CD4-positive, alpha-beta T cell treated with Interleukin-17A for 1 hour (primary cell): ENCODE measurements at regions not wholly inside any gene's neighbourhood (a gene's known extent, or its start where the extent isn't known, plus 50 kb on each side); places are given as distances from the start of the nearest gene placed in this dataset.
"Not testable (repeated sequence)": the region's sequence is repeated elsewhere in the genome, so short reads cannot be mapped to it uniquely, and the experiment has no call there.

Source experiments
- DNase-seq: peaks from one replicate; pipeline ENCODE4 v3.0.0-alpha.2; 2020

DNA sequence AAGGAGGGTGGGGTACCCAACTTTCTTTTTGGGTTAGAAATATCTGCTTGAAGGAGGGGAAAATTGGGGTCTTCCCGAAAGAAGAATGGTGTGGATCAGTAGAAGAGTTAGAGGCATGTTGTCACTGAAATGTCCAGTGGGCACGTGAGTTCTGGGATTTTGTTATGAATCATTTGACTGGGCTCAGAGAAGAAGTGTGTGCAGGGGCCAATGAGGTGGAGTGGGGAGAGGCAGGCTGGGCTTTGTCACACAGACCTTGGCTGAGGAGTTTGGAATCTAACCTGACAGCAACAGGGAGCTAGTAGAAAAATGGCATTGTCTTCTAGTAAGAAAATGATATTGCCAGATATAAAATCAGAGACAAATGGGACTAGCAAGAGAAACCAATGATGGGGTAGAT is 436.8 kb downstream of the MFSD1 start:
- DNase-seq, result no peak

DNA sequence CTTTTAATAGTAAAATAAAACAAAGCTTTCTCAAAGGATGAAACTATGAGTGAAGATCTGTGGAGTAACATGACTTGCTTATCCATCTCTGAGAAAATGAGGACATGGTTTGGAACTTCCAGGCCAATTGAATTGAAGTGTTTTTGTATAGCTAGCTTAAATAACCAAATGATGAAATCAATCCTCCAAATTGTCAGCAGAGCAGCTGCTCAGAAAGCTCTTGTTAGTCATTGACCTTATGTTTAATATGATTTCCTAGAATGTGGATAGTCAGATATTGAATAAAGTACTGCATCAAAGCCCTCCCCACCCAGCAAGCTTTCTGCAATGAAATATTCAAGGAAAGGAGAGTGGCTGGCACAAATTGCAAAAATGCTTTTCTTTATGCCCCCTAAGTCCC is 437.2 kb downstream of the MFSD1 start:
- DNase-seq, result no peak

DNA sequence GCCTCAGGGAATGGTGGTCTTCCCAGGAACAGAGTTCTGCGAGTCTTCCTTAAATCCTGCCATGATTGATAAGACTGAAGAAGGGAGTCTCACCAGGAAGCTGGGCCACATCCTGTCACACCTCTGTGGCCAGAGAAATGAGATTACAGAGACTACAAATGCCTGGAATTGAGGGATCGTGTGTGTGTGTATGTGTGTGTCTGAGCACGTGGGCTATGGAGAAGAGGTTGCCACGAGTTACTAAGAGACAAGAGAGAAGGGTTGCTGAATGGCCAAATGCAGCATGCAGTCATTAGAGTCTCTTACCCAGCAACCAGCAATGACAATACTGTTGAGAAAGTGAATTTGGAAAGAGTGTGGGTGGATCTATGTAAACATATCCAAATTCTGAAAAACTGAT is 443.1 kb downstream of the MFSD1 start:
- DNase-seq, result no peak

DNA sequence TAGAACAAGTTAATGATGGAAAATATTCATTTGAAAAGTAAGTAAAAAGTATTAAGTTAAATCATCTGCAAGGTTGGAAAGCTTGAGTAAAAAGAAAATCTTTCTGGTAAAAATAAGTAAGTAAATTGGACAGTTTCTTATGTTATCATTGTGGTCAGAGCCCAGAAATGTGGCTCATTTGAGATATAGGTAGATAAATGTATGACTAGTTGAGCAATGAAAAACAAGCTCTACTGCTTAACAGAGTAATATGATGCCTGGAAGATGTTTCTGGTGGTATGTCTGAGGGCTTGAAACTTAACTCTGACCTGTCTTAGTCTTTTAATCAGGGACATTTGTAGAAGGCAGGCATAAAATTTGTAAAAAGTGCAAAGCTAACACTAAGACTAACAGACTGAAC is 444.0 kb downstream of the MFSD1 start:
- DNase-seq, result no peak

DNA sequence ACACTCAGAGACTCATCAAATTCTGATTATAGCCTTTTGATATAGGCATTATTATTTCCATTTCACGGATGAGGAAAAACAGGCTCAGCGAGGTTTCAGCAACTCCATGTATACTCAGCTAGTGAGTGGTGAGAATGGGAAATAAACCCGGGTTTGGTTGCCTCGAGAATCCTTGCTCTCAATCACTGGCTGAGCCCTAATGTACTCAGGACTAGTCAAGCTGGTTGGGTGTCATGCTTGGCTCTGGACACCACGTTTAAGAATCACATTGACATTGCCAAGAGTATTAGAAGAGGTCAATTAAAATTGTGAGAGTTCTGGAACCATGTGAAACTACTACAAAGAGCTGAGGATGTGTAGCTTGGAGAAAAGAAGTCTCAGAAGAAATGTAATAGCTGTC is 444.5 kb downstream of the MFSD1 start:
- DNase-seq, result no peak

DNA sequence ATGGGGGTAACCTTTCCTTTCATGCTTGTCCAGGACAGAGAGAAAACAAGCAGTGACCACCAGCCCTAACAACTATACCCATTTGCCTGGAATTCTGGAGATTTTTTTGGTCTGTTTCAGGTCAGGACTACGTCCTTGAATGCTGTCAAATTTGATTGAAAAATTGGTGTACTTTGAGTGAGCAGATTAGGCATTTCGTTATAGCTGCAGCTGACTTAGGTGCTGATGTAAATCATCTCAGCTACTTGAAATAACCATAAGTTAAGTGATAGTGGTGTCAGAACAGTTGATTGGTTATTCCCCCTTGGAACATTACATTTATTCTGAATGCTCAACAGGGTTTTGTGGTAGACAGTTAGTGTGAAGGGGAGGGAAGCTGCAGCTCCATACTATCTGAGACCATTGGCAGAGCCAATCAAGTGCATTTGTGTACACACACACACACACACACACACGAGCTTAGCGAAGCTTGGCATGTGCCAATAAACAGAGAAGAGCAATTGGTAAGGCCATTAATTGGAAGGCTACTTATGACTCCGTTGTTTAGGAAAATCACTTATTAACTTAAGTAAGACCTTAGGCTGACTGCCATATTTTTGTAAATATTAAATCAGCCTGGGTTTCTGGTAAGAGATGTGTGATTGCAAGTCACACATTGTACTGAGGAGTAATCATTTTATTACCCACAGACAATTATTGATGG is 447.8 kb downstream of the MFSD1 start:
- no peak for DNase-seq

DNA sequence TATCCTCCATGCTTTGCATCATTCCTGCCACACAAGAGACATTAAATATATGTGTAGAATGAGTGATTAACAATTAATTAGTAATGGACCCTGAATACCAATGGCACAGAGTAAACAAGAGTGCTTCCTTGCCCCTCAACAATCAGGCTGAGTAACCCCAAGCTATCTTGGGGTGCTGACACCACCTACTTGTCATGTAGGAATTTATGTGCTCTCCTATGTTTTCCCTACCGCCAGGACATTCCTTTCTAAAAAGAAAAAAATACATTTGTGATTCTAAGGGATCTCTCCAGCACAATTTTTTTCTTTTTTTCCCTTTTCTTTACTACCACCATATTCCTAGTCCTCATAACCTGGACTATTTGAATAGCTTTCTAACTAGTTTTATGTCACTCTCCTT is 449.1 kb downstream of the MFSD1 start:
- no peak for DNase-seq

DNA sequence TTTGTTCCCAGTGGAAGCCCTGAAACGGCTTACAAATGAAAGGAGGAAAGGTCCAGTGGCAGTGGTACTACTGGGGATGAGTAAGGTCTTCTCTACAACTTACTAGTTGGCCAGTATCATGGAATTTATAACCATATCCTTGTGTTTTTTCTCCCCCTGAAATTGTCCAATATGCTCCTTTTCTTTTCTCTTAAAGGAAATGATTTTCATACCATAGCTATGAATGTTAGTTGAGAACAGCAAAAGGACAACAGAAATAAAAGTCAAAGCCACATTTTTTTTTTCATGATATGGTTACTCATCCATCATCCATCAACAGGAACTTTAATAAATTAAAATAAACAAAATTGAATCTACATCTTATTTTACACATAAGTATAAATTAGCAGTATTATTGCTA is 450.4 kb downstream of the MFSD1 start:
- DNase-seq, result no peak

DNA sequence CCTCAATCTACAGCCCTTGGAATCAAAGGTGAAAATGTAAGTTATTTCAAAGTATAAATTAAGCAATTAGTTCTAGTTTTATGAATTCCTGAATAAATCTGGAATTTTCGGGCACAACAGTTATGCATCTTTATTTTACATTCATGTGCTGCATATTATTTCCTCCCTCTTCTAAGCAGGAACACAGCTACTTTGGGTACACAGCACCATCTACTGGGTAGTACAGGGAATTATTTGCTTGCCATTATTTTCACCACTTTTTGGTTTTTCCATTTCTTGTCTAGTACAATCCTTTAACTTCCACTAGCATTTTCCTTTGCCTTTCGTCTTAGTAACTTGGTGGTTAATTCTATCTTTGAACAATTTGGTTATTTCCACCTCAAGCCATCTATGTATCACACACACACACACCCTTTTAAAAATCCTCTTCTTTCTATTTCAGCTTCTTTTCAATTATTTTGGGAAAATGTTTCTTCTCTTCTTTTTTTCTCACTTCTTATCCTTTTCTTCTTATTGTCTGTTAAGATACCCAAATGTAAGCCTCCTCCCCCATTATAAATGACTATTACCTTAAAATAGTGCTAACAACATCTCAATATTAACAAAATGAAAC is 451.0 kb downstream of the MFSD1 start:
- no peak for DNase-seq

DNA sequence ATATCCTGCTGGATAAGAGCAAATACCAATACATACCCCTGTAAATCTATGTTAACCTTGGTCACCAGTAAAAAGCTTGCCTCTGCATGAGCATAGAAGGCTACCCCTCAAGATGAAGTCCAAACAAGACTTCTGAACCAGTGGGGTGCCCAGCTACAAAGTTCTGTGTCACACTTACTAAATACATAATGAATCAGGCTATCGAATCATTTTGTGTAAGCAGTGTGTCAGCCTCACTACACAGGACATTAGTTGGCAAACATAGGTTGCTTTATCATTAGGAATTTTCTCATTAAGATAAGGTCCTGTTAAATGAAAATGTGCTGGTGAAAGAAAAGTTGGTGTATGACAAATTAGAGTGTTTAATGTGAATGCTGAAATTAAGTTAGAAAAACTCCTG is 452.0 kb downstream of the MFSD1 start:
- DNase-seq, result no peak

DNA sequence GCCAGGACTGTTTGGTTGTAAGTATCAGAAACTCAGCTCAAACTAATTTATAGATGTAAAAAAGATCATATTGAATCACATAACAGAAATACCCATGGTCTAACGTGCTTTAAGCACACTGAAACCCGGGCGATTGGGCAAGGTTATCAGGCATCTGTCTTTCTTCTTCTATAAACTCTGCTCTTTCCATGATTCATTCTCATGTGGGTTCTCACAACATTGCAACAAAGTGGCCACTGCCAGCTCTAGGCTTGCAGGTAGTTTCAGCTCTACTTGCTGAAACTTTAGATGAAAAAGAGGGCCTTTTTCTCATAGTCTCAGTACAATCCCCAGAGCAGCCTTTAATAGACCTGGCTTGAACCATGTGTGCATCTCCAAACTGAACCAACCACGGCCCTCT is 456.1 kb downstream of the MFSD1 start:
- DNase-seq, result no peak

DNA sequence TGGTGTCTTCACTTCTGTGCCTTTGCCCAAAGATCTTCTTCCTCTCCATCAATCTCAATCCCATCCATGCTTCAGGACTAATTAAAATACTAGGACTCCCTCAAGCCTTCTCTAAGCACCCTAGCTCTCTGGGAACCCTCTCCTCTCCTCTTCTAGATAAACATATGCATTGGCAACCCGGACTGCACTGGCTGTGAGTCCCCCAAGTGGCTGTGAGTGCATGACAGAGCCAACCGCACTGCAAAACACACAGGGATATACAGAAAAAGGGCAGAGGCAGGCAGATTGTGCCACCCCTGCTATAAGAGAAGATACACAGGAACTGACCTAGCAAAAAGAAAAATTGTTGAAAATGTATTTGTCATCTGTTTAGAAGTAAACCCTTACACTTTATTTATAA is 457.1 kb downstream of the MFSD1 start:
- no peak for DNase-seq

DNA sequence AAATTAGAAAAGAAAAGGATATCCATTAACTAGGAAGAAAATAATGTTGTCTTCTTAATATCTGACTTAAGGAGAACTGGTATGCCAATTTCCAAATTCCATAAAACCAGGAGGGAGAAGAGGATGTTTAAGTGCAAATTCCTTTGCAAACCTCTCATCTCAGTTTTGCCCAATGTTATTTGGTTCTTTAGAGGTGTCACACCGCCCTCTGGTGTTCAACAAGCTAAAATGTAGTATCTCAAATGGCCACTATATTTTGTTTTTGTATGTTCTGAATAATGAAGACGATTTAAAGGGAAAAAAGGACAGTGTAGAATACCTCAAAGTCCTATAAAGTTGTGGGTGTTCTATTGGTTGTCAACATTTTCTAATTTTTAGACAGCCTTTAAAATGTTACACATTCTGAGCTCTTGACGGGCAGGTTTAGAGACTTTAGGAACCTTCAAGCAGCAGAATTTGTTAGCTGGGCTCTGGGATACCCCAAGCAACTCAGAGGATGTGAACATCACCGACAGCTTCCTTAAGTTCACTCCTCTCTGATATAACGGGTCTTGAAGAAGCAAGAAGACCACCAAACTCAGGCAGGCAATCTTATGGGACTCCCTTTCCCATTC is 458.3 kb downstream of the MFSD1 start:
- DNase-seq, result peak; percentile 50

DNA sequence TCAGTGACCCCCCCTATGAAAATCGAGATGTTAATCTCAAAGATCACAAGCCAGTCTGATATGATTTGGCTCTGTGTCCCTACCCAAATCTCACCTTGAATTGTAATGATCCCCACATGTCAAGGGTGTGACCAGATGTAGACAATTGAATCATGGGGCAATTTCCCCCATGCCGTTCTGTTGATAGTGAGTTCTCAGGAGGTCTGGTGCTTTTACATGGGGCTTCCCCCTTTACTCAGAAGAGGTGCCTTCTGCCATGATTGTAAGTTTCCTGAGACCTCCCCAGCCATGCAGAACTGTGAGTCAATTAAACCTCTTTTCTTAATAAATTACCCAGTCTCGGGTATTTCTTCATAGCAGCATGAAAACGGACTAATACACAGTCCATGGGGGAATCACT is 459.5 kb downstream of the MFSD1 start:
- DNase-seq, result not testable (repeated sequence)

DNA sequence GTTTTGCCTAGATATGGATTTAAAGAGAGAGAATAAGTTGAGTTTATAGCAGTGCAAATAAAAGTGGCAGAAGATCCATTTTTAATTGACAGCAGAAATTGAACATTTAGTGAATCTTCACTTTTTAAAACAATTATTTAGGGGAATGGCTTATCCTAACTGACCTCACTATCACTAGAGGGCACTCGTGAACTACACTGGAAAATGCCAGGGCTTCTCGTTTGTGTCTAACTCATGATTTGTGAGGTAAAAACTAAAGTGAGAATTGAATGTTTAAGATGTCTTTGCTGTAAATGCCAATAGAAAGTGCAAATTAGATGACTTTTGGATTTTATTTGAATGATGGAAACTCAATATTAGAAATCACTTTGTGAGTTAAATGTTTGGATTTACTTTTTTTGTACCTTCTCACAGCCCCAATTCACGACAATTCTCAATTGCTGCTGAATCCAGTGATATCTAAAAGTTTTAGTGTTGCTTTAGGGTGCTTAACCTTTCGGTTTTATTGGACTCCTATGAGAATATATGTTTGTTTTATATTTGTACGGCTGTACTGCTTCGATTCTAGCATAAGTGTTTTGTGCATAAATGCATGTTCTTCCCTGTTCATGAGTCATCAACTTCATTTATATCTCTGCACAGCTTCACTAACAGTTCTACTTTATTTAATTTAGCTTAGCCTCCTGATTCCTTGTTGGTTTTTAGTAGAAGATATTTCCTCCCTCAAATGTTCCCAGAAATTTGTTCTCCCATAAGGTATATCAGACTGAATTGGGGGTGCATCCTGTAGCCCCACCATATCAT is 462.1 kb downstream of the MFSD1 start:
- no peak for DNase-seq

DNA sequence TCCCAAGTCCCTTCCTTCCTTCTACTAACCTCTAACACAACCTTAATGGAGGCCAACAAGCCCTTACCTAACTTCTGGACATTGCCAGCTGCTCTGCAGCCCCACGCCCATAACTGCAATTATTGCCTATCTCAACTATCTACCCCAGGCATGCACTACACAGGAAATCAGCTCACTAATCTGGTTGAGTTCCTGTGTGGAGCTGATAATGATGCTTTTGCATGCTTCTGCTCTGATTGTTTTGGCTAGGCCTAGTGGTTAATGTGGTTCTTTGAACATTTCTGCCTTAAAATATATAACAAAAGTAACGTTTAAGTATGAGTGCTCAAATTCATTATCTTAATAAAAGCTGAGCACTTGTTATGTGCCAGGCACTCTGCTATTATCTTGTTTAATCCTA is 463.9 kb downstream of the MFSD1 start:
- no peak for DNase-seq

DNA sequence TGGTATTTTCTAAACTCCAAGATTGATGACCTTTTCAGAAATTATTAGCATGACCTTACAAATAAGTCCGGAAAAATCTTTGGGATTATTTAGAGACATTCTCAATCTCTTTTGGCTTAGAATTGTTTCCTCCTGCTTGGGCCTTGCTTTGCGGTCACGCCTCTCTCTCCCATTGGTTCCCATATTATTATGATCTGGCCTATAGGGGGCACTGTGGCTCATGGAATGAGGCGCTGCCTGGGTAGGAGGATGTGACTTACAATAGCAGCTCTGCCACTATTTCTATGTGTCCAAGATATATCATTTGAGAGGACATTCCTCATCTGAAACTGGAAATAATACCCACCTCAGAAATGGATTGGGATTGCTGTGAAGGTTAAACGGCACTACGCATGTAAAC is 464.9 kb downstream of the MFSD1 start:
- DNase-seq, result no peak

DNA sequence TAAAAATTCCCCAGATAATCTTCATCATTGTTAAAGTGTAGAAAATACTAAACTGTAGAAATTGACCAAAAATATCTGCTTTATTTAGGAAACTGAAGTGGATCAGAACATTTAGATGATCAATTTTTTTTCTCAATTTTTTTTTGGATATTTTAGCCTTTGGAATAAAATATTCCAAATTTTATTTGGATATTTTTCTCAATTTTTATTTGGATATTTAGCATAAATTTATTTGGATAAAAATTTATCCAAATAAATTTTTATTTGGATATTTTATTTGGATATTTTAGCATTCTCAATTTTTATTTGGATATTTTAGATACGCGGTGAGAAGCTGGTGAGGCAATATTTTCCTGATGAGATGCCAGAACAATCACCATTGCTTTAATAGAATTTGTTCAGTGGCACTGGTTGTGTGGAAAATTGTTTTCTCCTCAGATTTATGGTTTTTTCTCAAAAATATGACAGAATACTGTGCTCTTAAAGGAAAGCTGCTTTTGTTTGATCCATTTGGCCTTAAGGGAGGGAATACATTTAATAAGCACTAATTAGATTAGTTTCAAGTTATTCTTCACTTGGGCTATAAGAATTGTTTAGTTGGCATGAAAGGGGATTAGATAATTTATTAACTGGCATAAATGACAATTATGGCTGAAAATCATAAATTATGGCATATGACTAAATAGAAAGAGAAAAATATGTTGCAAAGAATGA is 470.1 kb downstream of the MFSD1 start:
- no peak for DNase-seq

DNA sequence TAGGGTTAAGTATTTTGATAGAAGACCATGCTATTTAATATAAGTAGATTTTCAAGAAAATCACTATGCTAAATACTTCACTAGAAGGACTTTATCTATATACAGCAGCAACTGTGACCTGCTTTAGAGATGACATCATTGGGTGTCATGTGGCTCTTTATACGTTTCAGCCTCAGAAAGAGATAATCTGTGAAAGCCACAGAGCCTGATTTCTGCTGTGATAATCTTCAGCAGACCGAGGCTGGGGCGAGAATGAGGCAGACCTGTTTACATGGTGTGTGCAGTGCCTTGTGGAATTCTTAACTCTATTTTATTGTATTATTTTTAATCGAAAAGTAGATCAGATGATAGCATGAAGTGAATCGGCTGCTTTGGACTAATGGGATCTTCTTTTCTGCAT is 471.2 kb downstream of the MFSD1 start:
- DNase-seq, result no peak

DNA sequence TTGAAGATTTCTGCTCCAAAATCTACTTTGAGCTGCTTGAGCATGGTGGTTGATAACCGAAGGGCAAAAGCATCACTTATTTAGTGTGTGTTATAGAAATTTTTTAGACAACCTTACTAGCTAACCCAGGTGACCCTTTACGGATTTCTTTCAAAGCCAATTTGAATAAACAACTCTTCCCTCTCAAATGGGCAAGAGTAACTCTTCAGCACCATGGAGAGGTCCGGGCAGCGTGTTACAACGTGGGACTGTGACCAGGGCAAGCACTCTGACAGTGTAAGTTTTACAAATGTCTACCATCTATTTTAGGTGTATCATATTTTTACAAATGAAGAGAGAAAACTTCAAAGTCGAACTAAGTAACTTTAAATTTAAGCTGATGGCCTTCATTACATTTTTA is 471.8 kb downstream of the MFSD1 start:
- DNase-seq, result no peak

DNA sequence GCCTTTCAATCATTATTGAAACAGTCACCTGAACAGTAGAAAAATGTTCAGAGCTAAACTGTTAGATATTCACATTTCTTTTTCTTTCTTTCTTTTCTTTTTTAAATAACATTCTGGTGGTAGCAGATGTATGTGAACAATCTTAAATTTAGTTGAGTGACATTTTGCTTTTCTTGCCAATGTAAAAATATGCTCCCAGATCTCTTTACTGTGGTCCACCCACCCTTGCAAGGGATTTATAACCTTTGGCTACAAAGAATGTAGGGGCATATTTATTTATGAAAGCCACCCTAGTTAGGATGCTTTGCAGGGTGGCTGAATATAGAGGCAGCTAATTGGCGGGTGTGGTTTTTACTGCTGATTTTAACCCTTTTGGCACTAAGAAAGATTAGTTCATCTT is 473.9 kb downstream of the MFSD1 start:
- DNase-seq, result no peak

DNA sequence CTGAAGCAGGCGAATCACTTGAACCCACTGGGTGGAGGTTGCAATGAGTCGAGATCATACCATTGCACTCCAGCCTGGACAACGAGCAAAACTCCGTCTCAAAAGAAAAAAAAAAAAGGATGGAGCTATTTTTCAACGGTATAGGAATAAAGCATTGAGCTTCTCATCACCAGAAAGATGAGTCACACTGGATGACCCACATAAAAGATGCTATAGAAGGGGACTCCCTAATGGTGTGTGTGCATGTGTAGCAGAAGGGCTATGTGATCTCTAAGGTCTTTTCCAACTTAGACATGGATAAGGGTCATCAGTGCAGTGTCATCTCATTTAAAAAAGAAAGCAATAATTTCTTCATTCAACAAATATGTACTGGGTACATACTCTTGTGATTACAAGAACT is 476.0 kb downstream of the MFSD1 start:
- DNase-seq, result no peak
